ENCODE measurements at regions not wholly inside any gene's neighbourhood (a gene's known extent, or its start where the extent isn't known, plus 50 kb on each side); places are given as distances from the start of the nearest gene placed in this dataset.

DNA sequence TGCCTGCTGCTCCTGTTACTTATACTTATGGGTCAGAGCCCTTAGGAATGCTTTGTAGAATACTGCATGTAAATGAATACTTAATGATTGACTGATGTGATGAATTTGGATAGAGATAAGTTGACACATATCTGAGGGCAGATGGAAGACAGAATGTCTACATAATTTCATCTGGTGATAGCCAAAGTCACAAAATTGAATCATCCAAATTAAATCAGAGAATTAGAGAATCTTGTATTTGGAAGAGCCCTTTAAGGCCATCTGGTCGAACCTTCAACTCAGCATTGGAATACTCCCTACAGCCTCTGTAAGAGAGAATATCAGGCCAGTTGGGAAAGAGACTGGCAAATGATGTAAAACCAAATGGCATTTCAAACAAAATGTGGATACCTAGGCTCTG is 944.8 kb downstream of the RPA4 start:
- no peak for TF ChIP-seq POLR2A (IDR thresholded peaks at IDR 0.05; ENCODE audit: control extremely low read depth in 1 of 2, low read depth in 2 of 2, low read length in 2 of 2)
- TF ChIP-seq EP300 (IDR thresholded peaks at IDR 0.05; ENCODE audit: borderline replicate concordance in 1 of 2, low read depth in 2 of 2, low read length in 2 of 2): no peak
- no peak for TF ChIP-seq CTCF (IDR thresholded peaks at IDR 0.05; ENCODE audit: control extremely low read depth in 1 of 3, insufficient read depth in 1 of 3, low read depth in 1 of 3, low read length in 3 of 3)
- TF ChIP-seq CEBPB (IDR thresholded peaks at IDR 0.05; ENCODE audit: low read depth, low read length): no peak
- TF ChIP-seq, protein P1, sequence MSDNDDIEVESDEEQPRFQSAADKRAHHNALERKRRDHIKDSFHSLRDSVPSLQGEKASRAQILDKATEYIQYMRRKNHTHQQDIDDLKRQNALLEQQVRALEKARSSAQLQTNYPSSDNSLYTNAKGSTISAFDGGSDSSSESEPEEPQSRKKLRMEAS (IDR thresholded peaks at IDR 0.05): no peak
- no peak for TF ChIP-seq JUND (IDR thresholded peaks at IDR 0.05; ENCODE audit: low read length)
- no peak for TF ChIP-seq RBBP5 (IDR thresholded peaks at IDR 0.05; ENCODE audit: borderline replicate concordance, low read depth, low read length)
- TF ChIP-seq CHD1 (IDR thresholded peaks at IDR 0.05; ENCODE audit: low read depth, low read length): no peak
- TF ChIP-seq JUN (IDR thresholded peaks at IDR 0.05; ENCODE audit: low read depth, low read length): no peak
